GM21526 (cell line): ENCODE measurements at regions not wholly inside any gene's neighbourhood (a gene's known extent, or its start where the extent isn't known, plus 50 kb on each side); places are given as distances from the start of the nearest gene placed in this dataset.
A peak's percentile ranks its signal among the peaks of the same experiment; 100 is the strongest.

Experiments
- ATAC-seq: cut with Tn5 transposase; IDR thresholded peaks from one replicate; pipeline ENCODE4 v1.9.1; 2021; ENCODE audit warnings: moderate library complexity; ENCODE audit not compliant: unreplicated experiment, low FRiP score

DNA sequence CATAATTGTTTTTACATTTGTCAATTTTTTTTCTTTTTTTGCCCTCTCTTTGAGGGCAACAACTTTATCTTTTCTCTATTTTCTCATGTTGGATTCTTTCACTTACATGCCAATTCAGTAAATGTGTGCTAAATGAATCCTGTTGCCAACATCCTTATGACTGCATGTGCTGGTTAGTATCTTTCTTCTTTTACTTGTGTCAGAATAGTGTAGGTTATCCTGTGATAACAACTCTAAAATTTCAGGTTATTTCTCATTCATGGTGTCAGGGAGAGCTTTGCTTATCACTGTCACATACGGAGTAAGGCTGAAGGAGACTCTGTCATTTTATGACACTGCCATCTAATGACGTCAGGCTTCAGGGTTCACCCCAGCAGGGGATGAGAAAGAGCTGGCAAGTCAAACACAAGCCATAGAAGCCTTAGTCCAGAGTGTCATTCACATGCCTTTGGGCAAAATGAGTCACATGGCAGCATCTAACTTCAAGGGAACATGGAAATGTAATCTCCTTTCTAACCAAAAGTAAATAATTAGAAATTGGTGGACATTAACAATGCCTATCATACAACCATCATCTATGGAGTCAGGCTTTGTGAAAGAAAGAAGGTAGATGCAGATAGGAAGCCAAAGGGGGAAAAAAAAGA lies 242.5 kb upstream of the ATP2B1 start:
- no peak for ATAC-seq

DNA sequence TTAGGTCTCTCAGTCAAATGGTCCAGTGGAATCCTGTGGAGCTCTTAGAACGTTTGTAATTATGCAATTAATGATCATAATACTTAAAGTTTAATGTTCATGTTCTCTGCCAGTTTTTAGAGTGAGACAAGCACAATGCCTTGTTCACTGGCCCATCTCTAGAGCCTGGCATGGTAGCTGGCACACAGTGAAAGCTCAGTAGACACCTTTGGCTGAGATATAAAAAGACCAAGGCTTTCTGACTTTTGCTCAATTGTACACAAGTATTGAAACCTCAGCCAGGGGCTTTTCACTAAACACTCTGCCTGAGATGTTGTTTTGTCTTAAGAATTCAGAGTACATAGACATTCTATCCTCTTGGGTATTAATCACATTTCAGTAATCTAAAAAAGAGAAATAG lies 241.8 kb upstream of the ATP2B1 start:
- ATAC-seq = peak; percentile 54

DNA sequence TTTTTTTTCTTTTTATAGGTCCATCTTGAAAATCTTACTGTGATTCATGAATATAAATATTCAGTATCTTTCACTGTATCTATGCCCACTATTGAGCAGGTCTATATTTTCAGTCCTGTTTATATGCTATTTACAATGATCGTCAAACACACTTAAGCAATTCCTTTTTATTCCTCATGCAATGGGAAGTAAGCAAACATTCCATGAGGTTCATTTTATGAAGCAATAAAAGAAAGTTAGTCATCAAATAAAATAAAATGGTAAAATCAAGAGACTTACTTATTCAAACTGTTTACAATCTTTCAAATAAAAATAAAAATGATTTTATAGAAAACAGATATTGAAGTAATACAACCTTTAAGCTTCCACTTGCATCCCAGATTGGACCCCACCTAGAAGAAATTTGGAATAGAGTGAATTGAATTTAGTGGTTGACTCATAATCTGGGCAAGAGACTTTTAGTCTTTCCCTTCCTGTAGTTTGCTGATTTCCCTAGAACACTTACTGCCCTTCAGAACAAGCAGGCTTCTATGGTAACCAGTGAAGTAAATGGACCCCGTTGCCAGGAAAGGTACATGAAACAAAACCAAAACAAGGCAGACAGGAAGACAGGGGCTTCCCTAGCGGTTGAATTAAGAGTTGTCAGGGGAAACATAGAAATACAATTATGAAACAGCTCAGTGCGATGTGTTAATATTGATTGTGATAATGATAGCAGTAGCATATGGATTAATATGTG lies 241.0 kb upstream of the ATP2B1 start:
- ATAC-seq = peak; percentile 89

DNA sequence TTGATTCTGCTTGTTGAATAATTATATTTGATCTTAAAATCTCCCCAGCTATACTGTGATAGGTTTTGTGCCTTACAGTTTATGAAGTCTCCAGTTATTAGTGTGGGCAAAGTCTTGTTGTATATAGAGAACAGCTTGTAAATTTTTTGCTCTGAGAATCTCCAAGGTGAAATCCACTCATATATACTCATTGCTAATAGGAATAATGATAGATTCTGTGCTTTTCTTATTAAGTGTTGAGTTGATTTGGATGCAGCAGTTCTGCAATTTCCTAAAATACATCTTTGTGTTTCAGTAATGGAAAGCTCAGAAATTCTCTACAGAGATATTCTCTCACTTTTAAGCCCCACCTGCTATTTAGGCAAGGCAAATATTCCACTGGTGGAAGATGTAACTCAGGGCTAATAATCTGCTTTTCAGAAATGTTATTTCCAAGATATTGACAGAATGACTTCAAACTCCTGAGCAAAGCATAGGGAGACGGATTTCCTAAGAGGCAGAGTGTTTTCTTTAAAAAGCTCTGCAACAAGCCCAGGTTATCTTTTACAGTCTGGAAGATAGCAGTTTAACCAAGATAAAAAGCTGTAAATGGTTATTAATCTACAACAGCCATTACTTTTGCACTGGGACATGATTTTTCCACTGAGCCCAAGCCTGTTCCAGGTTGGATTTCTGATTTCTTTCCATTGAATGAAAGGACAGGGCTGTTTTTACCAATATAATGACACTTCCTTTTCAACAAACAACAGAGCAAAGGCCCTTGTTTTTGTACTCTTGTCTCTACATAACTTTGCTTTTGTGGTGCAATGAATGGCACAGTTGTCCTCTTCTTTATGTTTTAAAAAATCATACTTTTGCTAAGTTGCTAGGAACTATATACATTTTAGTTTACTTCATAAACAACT lies 239.9 kb upstream of the ATP2B1 start:
- ATAC-seq = no peak

DNA sequence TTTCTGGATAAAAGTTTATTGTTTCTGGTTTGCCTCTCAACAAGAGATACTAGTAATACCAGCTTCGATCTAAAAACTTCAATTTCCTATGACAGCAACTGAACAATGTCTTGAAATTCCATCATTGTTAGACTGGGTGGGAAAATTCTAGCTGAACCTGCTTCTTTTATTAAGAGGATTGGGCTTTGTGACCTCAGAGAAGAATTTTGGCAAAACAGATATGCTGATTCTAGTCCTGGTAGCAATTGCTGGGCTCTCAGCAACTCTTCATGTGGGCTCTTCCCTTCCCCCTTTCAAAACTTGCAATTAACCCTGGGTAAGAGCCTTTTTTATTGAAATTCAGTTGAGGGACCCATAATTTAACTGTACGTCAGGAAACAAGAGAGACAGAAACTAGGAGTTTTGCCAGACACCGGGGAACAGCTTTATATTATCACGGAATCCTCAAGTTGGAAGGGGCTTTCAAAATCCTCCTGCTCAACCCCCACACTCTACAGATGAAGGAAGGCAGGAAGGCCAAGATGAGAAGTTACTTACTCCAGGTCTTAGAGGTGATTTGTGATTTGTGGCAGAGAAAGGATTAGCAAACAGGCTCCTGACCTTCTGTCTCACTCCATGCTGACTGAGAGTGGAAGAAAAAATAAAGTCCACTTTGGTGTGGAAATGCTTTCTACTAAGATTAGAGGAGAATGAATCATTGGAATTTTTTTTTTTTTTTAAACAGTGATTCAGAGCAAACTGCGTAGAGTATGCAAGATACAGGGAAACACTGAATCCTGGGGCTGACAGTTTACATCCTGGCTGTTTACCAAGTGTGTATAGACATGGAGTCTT lies 239.0 kb upstream of the ATP2B1 start:
- no peak for ATAC-seq

DNA sequence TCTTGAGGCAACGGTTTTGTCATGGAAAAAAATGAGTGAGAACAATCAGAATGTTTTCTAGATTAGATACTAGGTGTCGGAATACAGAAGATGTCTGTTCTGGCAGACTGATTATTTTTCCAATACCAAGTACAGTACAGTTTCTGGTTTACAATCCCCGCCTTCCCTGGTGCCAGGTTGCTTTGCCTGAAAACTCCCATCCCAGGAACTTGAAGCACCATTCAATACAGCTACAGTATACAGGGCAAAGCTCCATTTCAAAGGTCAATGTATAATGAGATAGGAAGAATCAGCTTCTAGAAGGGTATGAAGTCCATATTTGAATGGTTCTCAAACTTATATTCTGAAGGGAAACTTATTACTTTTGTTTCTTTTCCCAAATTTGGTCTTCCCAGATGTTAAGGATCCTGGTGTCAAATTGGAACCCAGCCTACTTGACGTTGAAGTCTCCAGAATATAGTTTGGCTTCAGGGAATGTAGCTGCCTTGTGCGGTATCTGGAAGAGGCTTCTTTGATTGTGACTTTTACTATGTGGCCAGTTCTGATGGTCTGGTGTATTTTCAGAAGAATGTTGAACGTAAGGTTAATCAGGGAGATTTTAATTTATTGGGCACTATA lies 238.0 kb upstream of the ATP2B1 start:
- no peak for ATAC-seq

DNA sequence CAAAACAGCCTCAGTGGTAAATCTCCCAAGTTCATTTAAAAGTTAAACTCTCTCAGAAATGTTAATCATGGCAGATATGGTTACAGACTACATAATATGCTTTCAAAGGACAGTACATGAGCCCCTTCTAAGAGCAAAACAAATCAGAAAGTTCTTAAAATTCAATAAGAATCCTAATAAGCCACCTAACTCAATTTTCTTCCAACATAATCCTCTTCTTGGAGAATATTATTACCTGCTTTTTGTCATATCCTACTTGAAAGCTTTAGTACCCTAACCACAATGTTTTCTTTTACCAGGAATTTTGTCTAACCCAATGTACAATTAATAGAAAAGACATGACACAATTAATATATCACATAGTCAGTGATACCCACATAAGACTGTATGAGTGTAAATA lies 236.5 kb upstream of the ATP2B1 start:
- ATAC-seq = no peak

DNA sequence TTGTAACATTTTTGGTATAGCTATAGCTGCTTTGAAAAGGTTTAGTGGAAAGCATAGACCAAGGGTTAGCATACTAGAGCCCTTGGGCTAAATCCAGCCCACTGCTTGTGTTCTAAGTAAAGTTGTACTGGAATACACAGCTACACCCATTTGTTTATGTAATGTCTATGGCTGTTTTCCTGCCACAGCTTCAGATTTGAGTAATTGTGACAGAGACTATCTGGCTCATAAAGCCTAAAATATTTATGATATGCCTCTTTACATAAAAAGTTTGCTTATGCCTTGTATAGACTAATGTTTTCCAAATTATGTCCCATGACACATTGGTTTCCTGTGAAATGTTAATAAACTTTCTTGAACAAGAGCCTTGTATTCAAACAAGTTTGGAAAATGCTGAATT lies 234.8 kb upstream of the ATP2B1 start:
- ATAC-seq = no peak

DNA sequence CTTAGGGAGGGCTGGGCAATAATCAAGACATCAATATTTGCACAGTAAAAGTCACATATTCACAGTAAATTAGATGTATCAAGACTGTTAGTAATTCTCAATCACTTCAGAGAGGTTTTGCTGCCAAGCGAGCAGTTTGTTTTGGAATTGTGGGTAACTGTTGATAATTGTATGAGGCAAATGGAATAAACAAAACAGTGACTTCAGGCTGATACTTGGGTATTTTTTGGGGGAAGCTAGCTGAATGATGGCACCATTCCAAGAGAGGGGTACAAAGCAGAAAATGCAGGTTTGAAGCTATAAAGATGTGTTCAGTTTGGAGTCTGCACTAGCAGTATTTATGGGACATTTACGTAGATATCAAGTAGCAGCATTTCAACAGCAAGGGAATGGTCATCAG lies 232.8 kb upstream of the ATP2B1 start:
- ATAC-seq = no peak

DNA sequence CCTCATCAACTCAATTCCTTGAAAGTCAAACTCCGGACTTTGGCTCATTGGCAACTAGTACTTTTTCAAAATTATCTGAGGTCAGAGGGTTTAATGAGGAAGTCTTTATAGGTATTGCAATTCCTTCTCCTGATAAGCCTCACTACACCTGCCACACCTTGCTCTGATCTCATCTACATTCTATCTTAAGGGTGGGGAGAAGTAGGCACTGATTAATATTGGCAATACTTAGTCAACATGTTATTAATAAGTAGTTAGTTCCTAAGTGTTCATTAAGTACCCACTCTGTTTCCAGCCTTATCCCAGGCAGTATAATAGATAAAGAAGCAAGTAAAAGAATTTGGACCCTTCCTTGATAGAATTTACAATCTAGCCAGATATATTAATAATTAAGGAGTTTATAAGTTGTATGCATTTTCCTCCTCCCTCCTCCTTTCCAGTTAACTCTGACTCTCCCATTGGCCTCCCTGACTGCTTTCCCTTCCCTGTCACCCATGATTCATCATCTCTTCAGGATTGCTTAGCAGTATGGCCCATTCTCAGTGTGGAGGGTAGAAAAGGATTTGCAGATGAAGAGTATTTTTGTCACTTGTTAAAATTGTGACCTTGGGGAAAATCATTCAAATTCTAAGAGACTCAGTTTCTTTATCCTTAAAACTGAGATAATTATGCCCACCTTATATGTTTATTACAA lies 231.0 kb upstream of the ATP2B1 start:
- ATAC-seq = no peak

DNA sequence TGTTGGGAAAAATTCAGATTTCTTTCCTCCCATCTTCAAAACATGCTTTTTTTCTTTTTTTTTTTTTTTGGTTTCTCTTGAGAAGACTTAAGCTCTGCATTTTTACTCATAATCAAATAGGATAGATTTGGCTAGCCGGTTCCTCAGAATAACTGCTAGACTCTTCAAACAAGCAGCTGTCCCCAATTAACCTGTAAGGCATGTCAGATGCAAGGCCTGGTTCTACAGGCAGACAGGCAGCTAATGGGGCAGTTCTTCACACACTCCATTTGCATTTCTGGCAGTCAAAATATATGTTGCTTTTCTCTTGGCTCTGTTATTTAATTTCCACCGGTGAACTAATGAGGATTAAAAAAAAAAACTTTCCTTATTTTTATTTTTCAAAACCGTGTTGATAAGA lies 228.0 kb upstream of the ATP2B1 start:
- no peak for ATAC-seq

DNA sequence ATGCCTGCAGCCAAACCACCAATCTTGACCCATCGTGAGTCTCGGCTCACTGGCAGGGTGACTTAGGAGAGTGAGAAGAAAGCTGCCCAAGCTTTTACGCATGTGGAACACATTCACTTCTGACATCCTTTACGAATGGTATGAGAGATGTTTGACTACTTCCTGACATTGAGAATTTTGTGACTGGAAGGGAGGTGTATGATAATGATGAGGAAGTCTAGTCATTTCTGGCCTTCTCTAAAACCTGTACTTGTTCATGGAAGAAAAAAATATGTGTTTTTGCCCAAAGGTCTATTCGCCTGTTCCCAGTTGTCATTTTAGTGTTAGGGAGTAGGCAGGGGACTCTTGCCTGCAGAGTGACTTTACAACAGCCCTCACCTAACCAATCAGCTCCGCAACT lies 227.2 kb upstream of the ATP2B1 start:
- peak; percentile 62 for ATAC-seq

DNA sequence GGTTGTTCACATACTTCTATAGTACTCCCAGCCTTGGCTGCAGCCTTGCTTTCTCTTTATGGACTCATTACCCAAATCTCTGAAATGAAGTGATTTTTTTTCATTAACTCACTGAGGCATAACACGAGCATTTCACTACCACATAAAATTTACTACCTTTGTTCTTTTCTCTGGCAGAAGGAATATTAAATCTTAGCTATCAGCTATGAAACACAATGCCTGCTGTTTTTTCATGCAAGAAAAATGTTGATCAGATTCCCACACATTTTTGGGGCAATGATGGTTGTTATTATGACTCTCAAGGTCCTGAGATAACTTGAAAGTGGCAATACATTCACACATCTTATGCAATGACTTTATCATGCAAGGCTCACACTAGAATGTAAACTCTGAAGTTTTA lies 225.3 kb upstream of the ATP2B1 start:
- ATAC-seq = no peak

DNA sequence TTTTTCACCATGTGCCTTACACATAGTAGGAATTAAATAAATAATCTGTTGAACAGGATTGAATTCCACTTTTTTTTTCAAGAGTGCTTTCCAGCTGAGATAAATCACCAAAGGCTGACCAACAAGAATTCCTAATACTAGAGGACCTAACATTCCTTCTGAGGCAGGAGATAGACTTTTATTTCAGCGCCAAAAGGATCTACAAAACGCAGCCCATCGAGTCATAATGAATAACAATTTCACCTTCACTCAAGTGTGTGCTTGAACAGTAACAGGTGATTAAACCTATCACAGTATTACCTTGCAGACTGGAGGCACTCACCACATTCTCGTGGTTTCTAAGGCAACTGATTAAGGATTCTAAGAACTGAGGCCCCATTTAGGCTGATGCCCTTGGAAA lies 224.3 kb upstream of the ATP2B1 start:
- no peak for ATAC-seq

DNA sequence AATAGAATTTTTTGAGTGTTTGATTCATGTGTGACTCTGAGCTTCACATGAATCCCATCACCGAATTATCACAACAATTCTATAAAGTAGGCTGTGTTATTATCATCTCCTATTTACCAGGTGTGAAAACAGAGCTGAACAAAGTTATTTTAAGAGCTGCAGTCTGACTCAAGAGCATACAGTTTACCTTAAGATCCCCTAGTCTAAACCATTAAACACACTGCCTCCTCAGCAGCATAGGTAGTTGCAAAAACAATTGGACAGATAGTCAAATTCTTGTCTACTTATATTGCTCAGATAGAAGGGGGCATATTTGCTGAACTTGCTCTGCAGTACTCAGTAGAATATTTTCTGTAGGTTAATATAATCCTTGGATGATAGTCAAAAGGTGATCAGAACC lies 219.8 kb upstream of the ATP2B1 start:
- no peak for ATAC-seq

DNA sequence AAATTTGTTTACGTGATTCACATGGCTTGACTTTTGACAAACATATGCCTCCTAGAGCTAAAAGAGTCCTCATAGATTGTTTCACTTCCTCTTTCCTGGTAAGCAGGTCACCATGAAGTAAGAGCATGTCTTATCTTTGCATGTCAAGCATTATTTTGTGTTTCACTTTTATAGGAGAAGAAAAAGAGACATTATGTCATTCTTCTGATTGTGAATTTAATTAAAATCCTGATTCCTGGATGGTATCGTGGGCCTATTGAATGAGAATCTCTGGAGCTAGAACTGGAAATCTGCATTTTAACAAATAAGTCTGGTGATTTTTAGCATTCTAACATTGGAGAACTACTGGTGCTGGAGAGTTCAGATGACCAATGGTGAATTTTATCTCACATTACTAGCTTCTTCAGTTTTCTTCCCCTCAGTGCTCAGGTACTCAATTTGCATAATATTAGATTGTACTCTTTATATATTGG lies 218.6 kb upstream of the ATP2B1 start:
- peak; percentile 97 for ATAC-seq

DNA sequence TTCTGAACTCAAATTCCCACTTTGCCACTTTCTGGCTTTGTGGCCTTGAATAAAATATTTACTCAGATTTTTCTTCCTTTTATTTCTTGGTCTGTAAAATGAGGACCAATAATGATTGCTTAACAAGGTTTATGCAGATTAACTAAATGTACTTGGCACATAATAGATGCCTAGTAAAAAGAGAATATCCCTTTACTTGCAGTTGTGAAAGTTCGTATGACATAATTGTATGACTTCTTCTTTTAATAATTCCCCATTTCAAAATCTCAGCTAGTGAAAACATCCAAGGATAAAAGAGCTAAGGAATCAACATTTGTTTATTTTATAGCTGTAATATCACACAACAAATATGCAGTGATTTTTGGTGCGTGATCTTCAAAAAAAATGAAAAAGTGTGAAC lies 215.6 kb upstream of the ATP2B1 start:
- no peak for ATAC-seq

DNA sequence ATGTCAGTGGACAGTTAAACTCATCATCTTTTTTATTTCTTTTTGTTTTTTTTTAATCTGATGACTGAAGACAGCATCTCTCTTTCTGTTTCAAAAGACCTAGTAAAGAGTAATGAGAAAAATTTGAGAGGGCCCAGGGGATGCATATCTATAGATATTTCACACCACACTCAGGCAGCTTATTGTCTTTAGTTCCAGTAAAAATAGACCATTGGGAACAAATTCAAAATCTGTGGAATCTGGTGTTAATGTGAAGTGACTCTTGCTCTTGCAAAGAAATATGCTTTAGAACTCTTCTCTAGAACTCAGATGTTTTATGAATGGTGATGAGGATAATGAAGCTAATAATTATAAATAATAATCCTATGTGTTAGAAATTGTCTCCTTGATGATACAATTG lies 214.5 kb upstream of the ATP2B1 start:
- ATAC-seq = no peak

DNA sequence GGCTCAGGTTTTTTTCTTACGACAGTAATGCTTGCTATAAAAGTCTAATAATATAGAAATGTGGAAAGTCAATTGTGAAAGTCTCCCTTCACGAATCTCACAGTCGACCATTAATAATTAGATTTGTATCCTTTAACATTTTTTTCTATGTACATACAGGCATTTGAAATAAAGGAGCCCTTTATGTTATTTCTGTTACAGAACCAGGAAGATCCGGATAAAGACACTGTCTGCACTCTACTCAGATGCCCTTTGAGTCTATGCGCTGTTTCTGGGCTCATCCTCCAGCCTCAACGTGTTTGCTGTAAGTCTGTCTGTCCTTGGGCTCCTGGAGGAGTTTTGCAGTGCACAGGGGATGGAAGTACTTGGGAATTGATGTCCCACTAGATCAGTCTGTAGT lies 212.2 kb upstream of the ATP2B1 start:
- no peak for ATAC-seq
